GM12892 (cell line): ENCODE measurements at regions not wholly inside any gene's neighbourhood (a gene's known extent, or its start where the extent isn't known, plus 50 kb on each side); places are given as distances from the start of the nearest gene placed in this dataset.

Experiments
- POLR2A ChIP-seq: IDR thresholded peaks from 2 replicates; pipeline ENCODE4 v1.6.1; 2011; ENCODE audit warnings: low read depth, low read length, control low read depth
- POLR2AphosphoS5 ChIP-seq: IDR thresholded peaks from 2 replicates; pipeline ENCODE4 v1.6.1; 2011; ENCODE audit warnings: low read depth, low read length, control low read depth
- TAF1 ChIP-seq: IDR thresholded peaks from 2 replicates; pipeline ENCODE4 v1.6.1; 2011; ENCODE audit warnings: low read depth, mild to moderate bottlenecking, control low read depth, low read length, borderline replicate concordance

- TF ChIP-seq POLR2A (no peak), POLR2AphosphoS5 (no peak), TAF1 (no peak)
Measured at GRCh38 chr11:15605094-15605493, 490.4 kb downstream of the INSC start.
